CD14-positive monocyte (primary cell): ENCODE measurements at regions not wholly inside any gene's neighbourhood (a gene's known extent, or its start where the extent isn't known, plus 50 kb on each side); places are given as distances from the start of the nearest gene placed in this dataset.

Source experiments
- DNase-seq, 3 donors: peaks; one replicate each; pipeline ENCODE4 v3.0.0-alpha.2; 2011 to 2022
- H2AFZ ChIP-seq: 2 replicates; pipeline ENCODE4 v1.6.0; 2012; ENCODE audit warnings: mild to moderate bottlenecking, low read depth, low read length, inconsistent platforms; ENCODE audit not compliant: insufficient read depth, poor library complexity, severe bottlenecking
- H3K27ac ChIP-seq, 2 donors: 1 replicate in 1 of 2; 2 replicates in 1 of 2; pipeline ENCODE4 v1.5.1; 2012 to 2013; ENCODE audit warnings: low read length in 2 of 2, control low read depth in 1 of 2, inconsistent platforms in 1 of 2, low read depth in 1 of 2, mild to moderate bottlenecking in 1 of 2
- H3K27me3 ChIP-seq, 2 donors: one replicate each; pipeline versions ENCODE4 v1.6.0 to v1.6.1; 2011 to 2013; ENCODE audit warnings: low read length in 2 of 2; ENCODE audit not compliant: control insufficient read depth in 2 of 2, insufficient read depth in 2 of 2
- H3K36me3 ChIP-seq, 2 donors: replicated peaks in 1 of 2; 1 replicate in 1 of 2; 2 replicates in 1 of 2; pipeline versions ENCODE4 v1.5.1 to v1.6.1; 2012 to 2013; ENCODE audit warnings: low read length in 2 of 2, control low read depth in 1 of 2, inconsistent platforms in 1 of 2, mild to moderate bottlenecking in 1 of 2; ENCODE audit not compliant: insufficient read depth in 2 of 2, control insufficient read depth in 1 of 2
- H3K4me1 ChIP-seq, 2 donors: 1 replicate in 1 of 2; 2 replicates in 1 of 2; pipeline versions ENCODE4 v1.5.1 to v1.6.1; 2012 to 2013; ENCODE audit warnings: low read length in 2 of 2, control low read depth in 1 of 2, inconsistent platforms in 1 of 2, mild to moderate bottlenecking in 1 of 2, moderate library complexity in 1 of 2; ENCODE audit not compliant: insufficient read depth in 2 of 2, control insufficient read depth in 1 of 2
- H3K4me2 ChIP-seq: replicated peaks from 2 replicates; pipeline ENCODE3; 2012; ENCODE audit warnings: low read length, moderate library complexity, mild to moderate bottlenecking; ENCODE audit not compliant: poor library complexity, severe bottlenecking; ENCODE audit errors: extremely low read depth
- H3K4me3 ChIP-seq, 3 experiments: fragments of 200-600 bp in 1 of 3; sonication (generic) in 1 of 3; replicated peaks in 1 of 3; 1 replicate in 2 of 3; 2 replicates in 1 of 3; pipeline ENCODE4 v1.5.1; 2011 to 2013; ENCODE audit warnings: low read length in 3 of 3, mild to moderate bottlenecking in 3 of 3, control low read depth in 2 of 3, low read depth in 2 of 3, inconsistent platforms in 1 of 3, moderate library complexity in 1 of 3
- H3K79me2 ChIP-seq: 2 replicates; pipeline ENCODE4 v1.6.0; 2012; ENCODE audit warnings: mild to moderate bottlenecking, control low read depth, inconsistent platforms, low read length, moderate library complexity; ENCODE audit not compliant: insufficient read depth
- H3K9ac ChIP-seq: 2 replicates; pipeline ENCODE4 v1.6.0; 2017; ENCODE audit warnings: low read length, mild to moderate bottlenecking; ENCODE audit not compliant: insufficient read depth, poor library complexity, severe bottlenecking
- H3K9me3 ChIP-seq, 2 donors: replicated peaks in 1 of 2; 1 replicate in 1 of 2; 2 replicates in 1 of 2; pipeline versions ENCODE4 v1.5.1 to v1.6.1; 2012 to 2013; ENCODE audit warnings: low read length in 2 of 2, control low read depth in 1 of 2; ENCODE audit not compliant: control insufficient read depth in 1 of 2, insufficient read depth in 1 of 2
- H4K20me1 ChIP-seq: 2 replicates; pipeline ENCODE4 v1.6.0; 2012; ENCODE audit warnings: mild to moderate bottlenecking, low read length, control low read depth, moderate library complexity; ENCODE audit not compliant: insufficient read depth
- H3K27ac Mint-ChIP-seq, 7 donors: one replicate each; pipeline ENCODE4 v1.8.0; 2020; ENCODE audit warnings: mild to moderate bottlenecking in 7 of 7, mixed read lengths in 7 of 7, moderate library complexity in 6 of 7, inconsistent platforms in 2 of 7
- H3K27me3 Mint-ChIP-seq, 3 donors: one replicate each; pipeline ENCODE4 v1.8.0; 2021 to 2022; ENCODE audit warnings: low read depth in 3 of 3, mild to moderate bottlenecking in 3 of 3, mixed read lengths in 3 of 3, moderate library complexity in 3 of 3, inconsistent platforms in 1 of 3
- H3K36me3 Mint-ChIP-seq, 2 donors: one replicate each; pipeline ENCODE4 v1.8.0; 2020; ENCODE audit warnings: mixed read lengths in 2 of 2, inconsistent platforms in 1 of 2, mild to moderate bottlenecking in 1 of 2
- H3K4me1 Mint-ChIP-seq: one replicate; pipeline ENCODE4 v1.8.0; 2020; ENCODE audit warnings: mild to moderate bottlenecking, mixed read lengths
- H3K4me3 Mint-ChIP-seq, 2 donors: one replicate each; pipeline ENCODE4 v1.8.0; 2020; ENCODE audit warnings: mild to moderate bottlenecking in 2 of 2, mixed read lengths in 2 of 2, moderate library complexity in 1 of 2
- H3K9me3 Mint-ChIP-seq, 7 donors: one replicate each; pipeline ENCODE4 v1.8.0; 2020 to 2022; ENCODE audit warnings: mixed read lengths in 7 of 7, mild to moderate bottlenecking in 6 of 7, moderate library complexity in 6 of 7, inconsistent platforms in 2 of 7
- WGBS: methylation state at CpG from one replicate; pipeline ENCODE4 v1.1.5; 2013; ENCODE audit warnings: missing lambda C conversion rate; ENCODE audit not compliant: insufficient coverage; 5-methylcytosine and 5-hydroxymethylcytosine counted together
- intact Hi-C, 2 donors: fragments of 100-400 bp; cut with micrococcal nuclease; formaldehyde crosslinking; loops; one replicate each; pipeline versions ENCODE4 v1.15.0 to v1.15.1; 2023
- TF ChIP-seq, protein P1 (sequence below): fragments of 200-600 bp; IDR thresholded peaks from one replicate; pipeline ENCODE4 v1.8.0; 2022; ENCODE audit warnings: antibody characterized with exemption, mild to moderate bottlenecking

DNA sequence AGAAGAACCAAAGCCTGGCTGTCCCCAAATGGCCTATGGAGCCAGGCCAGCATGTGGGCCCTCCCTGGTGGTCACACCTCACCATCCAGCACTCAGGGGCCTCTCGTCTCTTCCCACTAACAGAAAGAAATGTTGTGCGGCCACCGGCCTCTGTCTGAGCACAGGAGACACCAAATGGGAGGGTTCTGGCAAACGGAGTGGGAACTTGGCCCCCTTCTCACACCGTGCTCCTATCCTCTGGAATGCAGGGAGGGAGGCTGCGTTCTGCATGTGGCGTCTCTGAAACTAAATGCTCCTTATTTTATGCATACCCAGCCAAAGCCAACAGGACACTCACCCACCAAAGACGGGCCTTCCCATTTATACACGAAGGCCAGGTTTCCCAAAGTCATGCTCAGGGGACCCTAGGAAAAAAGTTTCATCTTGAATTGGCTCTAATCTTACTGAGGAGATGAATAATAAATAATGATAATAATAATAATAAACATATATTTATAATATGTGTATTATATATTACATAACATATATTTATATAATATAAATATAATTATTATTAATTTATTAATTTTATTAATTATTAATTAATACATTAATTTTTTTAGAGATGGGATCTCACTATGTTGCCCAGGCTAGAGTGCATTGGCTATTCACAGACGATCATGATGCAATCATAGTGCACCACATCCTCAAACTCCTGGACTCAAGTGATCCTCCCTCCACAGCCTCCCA is 102.4 kb downstream of the FOXF2 start:
- H3K9me3 Mint-ChIP-seq = peaks cover 0 to 12% (median 3%) of the 10 kb centered on the region in 7 donors
- no peak overlapping the region for H3K27ac ChIP-seq
- H3K79me2 ChIP-seq = no peaks in the 10 kb centered on the region
- H3K9ac ChIP-seq = no peak overlapping the region
- H3K27me3 Mint-ChIP-seq = peaks cover 0 to 12% (median 4%) of the 10 kb centered on the region in 3 donors
- no peaks in the 10 kb centered on the region for H3K4me1 Mint-ChIP-seq
- no peak overlapping the region for H2AFZ ChIP-seq
- H3K36me3 ChIP-seq = no peaks in the 10 kb centered on the region
- intact Hi-C loops = no loop called here
- 96% methylated on average over 4 of the region's 10 CpGs for WGBS
- H4K20me1 ChIP-seq = no peaks in the 10 kb centered on the region
- no peaks in the 10 kb centered on the region for H3K9me3 ChIP-seq
- DNase-seq = no peak
- TF ChIP-seq, protein P1, sequence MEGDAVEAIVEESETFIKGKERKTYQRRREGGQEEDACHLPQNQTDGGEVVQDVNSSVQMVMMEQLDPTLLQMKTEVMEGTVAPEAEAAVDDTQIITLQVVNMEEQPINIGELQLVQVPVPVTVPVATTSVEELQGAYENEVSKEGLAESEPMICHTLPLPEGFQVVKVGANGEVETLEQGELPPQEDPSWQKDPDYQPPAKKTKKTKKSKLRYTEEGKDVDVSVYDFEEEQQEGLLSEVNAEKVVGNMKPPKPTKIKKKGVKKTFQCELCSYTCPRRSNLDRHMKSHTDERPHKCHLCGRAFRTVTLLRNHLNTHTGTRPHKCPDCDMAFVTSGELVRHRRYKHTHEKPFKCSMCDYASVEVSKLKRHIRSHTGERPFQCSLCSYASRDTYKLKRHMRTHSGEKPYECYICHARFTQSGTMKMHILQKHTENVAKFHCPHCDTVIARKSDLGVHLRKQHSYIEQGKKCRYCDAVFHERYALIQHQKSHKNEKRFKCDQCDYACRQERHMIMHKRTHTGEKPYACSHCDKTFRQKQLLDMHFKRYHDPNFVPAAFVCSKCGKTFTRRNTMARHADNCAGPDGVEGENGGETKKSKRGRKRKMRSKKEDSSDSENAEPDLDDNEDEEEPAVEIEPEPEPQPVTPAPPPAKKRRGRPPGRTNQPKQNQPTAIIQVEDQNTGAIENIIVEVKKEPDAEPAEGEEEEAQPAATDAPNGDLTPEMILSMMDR = no peak
- H3K27ac Mint-ChIP-seq = no peak overlapping the region
- no peaks in the 10 kb centered on the region for H3K36me3 Mint-ChIP-seq
- H3K4me3 Mint-ChIP-seq = no peak overlapping the region
- no peak overlapping the region for H3K4me2 ChIP-seq
- no peak overlapping the region for H3K4me3 ChIP-seq
- H3K27me3 ChIP-seq = no peaks in the 10 kb centered on the region
- H3K4me1 ChIP-seq = no peaks in the 10 kb centered on the region

DNA sequence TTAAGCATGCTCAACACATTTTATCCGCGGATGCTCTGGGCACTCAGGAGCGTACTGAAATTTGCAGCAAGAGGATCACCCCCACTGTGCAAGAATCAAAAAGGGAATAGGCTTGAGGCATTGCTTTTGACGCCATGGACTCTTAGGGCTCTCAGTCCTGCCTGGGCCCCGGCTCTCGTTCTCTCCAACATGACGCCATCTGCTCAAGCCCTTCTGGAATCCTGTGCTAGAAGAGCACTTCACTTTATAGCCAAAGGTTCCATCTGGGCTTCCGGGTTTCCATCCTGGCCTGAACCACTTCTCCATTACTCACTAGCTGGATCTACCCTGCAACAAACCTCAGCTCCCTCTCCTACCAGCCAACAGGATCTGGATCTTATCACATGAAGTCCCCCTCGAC is 105.3 kb downstream of the FOXF2 start:
- DNase-seq = no peak
- Mint-ChIP-seq H3K9me3 (peaks cover 0 to 7% (median 3%) of the 10 kb centered on the region in 7 donors), H3K4me3 (peak overlapping the region in 1 of 2 donors; percentile 23), H3K27ac (no peak overlapping the region), H3K27me3 (peaks cover 0 to 7% (median 7%) of the 10 kb centered on the region in 3 donors), H3K4me1 (no peaks in the 10 kb centered on the region), H3K36me3 (no peaks in the 10 kb centered on the region)
- Histone ChIP-seq H4K20me1 (no peaks in the 10 kb centered on the region), H3K4me1 (no peaks in the 10 kb centered on the region), H3K79me2 (no peaks in the 10 kb centered on the region), H3K27ac (no peak overlapping the region), H3K4me2 (no peak overlapping the region), H3K9me3 (no peaks in the 10 kb centered on the region), H3K4me3 (no peak overlapping the region), H3K36me3 (no peaks in the 10 kb centered on the region), H3K9ac (no peak overlapping the region), H2AFZ (no peak overlapping the region), H3K27me3 (no peaks in the 10 kb centered on the region)
- intact Hi-C loops = no loop called here
- WGBS = 82% methylated on average over 6 of the region's 9 CpGs
- TF ChIP-seq, protein P1 = no peak
